Esophagus muscularis mucosa (tissue), 4 donors: ENCODE measurements at regions not wholly inside any gene's neighbourhood (a gene's known extent, or its start where the extent isn't known, plus 50 kb on each side); places are given as distances from the start of the nearest gene placed in this dataset.

Source experiments
- DNase-seq: peaks from one replicate; pipeline ENCODE4 v3.0.0-alpha.2; 2017; ENCODE audit errors: extremely low spot score
- H3K27ac ChIP-seq, 4 donors: fragments of 200-600 bp; sonication (generic); replicated peaks in 1 of 4; 1 replicate in 3 of 4; 2 replicates in 1 of 4; pipeline ENCODE4 v1.5.1; 2016 to 2019; ENCODE audit warnings: mild to moderate bottlenecking in 1 of 4
- H3K27me3 ChIP-seq, 4 donors: fragments of 200-600 bp; sonication (generic); one replicate each; pipeline versions ENCODE4 v1.5.1 to v1.6.0; 2016 to 2019
- H3K36me3 ChIP-seq, 4 donors: fragments of 200-600 bp; sonication (generic); one replicate each; pipeline ENCODE4 v1.5.1; 2016 to 2019
- H3K4me1 ChIP-seq, 4 donors: fragments of 200-600 bp; sonication (generic); one replicate each; pipeline ENCODE4 v1.5.1; 2016 to 2019
- H3K4me3 ChIP-seq, 4 donors: fragments of 200-600 bp; sonication (generic); 1 replicate in 2 of 4; 2 replicates in 2 of 4; pipeline ENCODE4 v1.5.1; 2016 to 2019; ENCODE audit warnings: mild to moderate bottlenecking in 4 of 4, moderate library complexity in 1 of 4
- H3K9me3 ChIP-seq, 4 donors: fragments of 200-600 bp; sonication (generic); 1 replicate in 3 of 4; 2 replicates in 1 of 4; pipeline ENCODE4 v1.5.1; 2016 to 2019
- CTCF ChIP-seq, 3 experiments: fragments of 200-600 bp in 2 of 3; fragments of 450-650 bp in 1 of 3; sonication (generic) in 2 of 3; IDR thresholded peaks; one replicate each; pipeline ENCODE4 v1.5.1; 2017 to 2019; ENCODE audit warnings: antibody characterized with exemption in 3 of 3, mild to moderate bottlenecking in 2 of 3, moderate library complexity in 1 of 3
- EP300 ChIP-seq: sonication (generic); formaldehyde crosslinking; IDR thresholded peaks from one replicate; pipeline ENCODE4 v1.6.1; 2017; ENCODE audit warnings: antibody characterized with exemption
- POLR2A ChIP-seq: fragments of 450-650 bp; IDR thresholded peaks from one replicate; pipeline ENCODE4 v1.6.1; 2017; ENCODE audit warnings: antibody characterized with exemption, moderate library complexity, mild to moderate bottlenecking, low read depth
- POLR2AphosphoS5 ChIP-seq, 2 donors: sonication (generic); formaldehyde crosslinking; IDR thresholded peaks; one replicate each; pipeline ENCODE4 v1.6.1; 2017; ENCODE audit warnings: antibody characterized with exemption in 2 of 2
- WGBS: methylation state at CpG from one replicate; pipeline ENCODE4 v1.1.5; 2018; 5-methylcytosine and 5-hydroxymethylcytosine counted together
- intact Hi-C: fragments of 100-400 bp; cut with DNase I; formaldehyde crosslinking; loops from one replicate; pipeline ENCODE4 v1.15.1; 2023

GRCh38 chr5:40017918-40018317, 593.1 kb upstream of the DAB2 start:
- WGBS, result 94% methylated on average over 3 of the region's 3 CpGs
- intact Hi-C loops, result no loop called here
- no peak for DNase-seq
- Histone ChIP-seq H3K4me3 (no peak overlapping the region), H3K4me1 (no peaks in the 10 kb centered on the region), H3K9me3 (peaks cover 0 to 7% (median 1%) of the 10 kb centered on the region in 4 donors), H3K36me3 (no peaks in the 10 kb centered on the region), H3K27ac (no peak overlapping the region), H3K27me3 (no peaks in the 10 kb centered on the region)
- no peak for TF ChIP-seq POLR2A
- no peak for TF ChIP-seq CTCF (IDR thresholded peaks at IDR 0.05)
- no peak for TF ChIP-seq POLR2AphosphoS5 (IDR thresholded peaks at IDR 0.05)
- TF ChIP-seq EP300, result no peak

GRCh38 chr5:40017135-40017534, 592.4 kb upstream of the DAB2 start:
- TF ChIP-seq POLR2AphosphoS5 (IDR thresholded peaks at IDR 0.05) (no peak), POLR2A (no peak), EP300 (no peak), CTCF (IDR thresholded peaks at IDR 0.05) (no peak)
- DNase-seq, result no peak
- Histone ChIP-seq H3K27ac (no peak overlapping the region), H3K36me3 (no peaks in the 10 kb centered on the region), H3K9me3 (peaks cover 0 to 7% (median 1%) of the 10 kb centered on the region in 4 donors), H3K27me3 (no peaks in the 10 kb centered on the region), H3K4me1 (no peaks in the 10 kb centered on the region), H3K4me3 (no peak overlapping the region)
- intact Hi-C loops, result no loop called here
- WGBS, result 82% methylated on average over 1 of the region's 1 CpG

- no peaks in the 10 kb centered on the region for H3K4me1 ChIP-seq
- intact Hi-C loops, result no loop called here
- H3K9me3 ChIP-seq, result peaks cover 0 to 5% (median 0%) of the 10 kb centered on the region in 4 donors
- H3K27ac ChIP-seq, result no peak overlapping the region
- 73% methylated on average over 1 of the region's 1 CpG for WGBS
- H3K4me3 ChIP-seq, result no peak overlapping the region
- no peak for DNase-seq
- H3K27me3 ChIP-seq, result no peaks in the 10 kb centered on the region
- no peaks in the 10 kb centered on the region for H3K36me3 ChIP-seq
- TF ChIP-seq POLR2A (no peak), POLR2AphosphoS5 (IDR thresholded peaks at IDR 0.05) (no peak), CTCF (IDR thresholded peaks at IDR 0.05) (no peak), EP300 (no peak)
Measured at GRCh38 chr5:40010436-40010835, 585.7 kb upstream of the DAB2 start.

DNA sequence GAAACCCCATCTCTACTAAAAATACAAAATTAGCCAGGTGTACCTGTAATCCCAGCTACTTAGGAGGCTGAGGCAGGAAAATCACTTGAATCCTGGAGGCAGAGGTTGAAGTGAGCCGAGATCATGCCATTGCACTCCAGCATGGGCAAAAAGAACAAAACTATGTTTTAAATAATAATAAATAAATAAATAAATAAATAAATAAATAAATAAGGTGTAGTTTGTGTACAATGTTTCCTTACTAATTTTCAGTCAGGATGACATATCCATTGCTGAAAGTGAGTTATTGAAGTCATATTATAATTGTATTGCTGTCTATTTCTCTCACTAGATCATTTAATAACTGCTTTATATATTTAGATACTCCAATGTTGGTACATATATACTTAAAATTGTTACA, 581.5 kb upstream of the DAB2 start:
- no peak for TF ChIP-seq POLR2AphosphoS5 (IDR thresholded peaks at IDR 0.05)
- no peak for TF ChIP-seq POLR2A
- TF ChIP-seq CTCF (IDR thresholded peaks at IDR 0.05), result no peak
- TF ChIP-seq EP300, result no peak
- no peak for DNase-seq
- intact Hi-C loops, result no loop called here
- no peaks in the 10 kb centered on the region for H3K27me3 ChIP-seq
- 91% methylated on average over 1 of the region's 1 CpG for WGBS
- H3K9me3 ChIP-seq, result peaks cover 0 to 12% (median 3%) of the 10 kb centered on the region in 4 donors
- H3K4me3 ChIP-seq, result no peak overlapping the region
- no peak overlapping the region for H3K27ac ChIP-seq
- H3K36me3 ChIP-seq, result no peaks in the 10 kb centered on the region
- H3K4me1 ChIP-seq, result no peaks in the 10 kb centered on the region

DNA sequence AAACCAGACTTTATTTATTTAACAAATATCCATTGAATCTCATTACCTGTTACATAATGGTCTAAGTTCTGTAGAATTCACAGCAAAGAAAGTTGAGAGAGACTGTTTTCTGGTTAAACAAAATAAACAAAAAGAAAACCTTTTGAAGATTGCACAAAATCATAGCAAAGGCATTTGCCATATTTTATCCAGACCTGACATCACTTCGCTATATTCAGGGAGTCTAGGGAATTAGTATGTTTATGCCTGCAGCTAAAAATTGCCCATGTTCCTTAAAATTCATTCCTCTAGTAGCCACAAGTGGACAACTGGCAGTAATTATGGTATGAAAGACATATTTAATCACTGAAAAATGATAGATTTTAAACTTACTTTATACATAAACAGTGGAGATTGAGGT, 577.0 kb upstream of the DAB2 start:
- TF ChIP-seq POLR2AphosphoS5 (IDR thresholded peaks at IDR 0.05), result no peak
- TF ChIP-seq POLR2A, result no peak
- no peak for TF ChIP-seq CTCF (IDR thresholded peaks at IDR 0.05)
- TF ChIP-seq EP300, result no peak
- peaks cover 0 to 12% (median 0%) of the 10 kb centered on the region in 4 donors for H3K9me3 ChIP-seq
- H3K36me3 ChIP-seq, result no peaks in the 10 kb centered on the region
- H3K27ac ChIP-seq, result no peak overlapping the region
- WGBS, result 81% methylated on average over 1 of the region's 1 CpG
- intact Hi-C loops, result no loop called here
- H3K4me3 ChIP-seq, result no peak overlapping the region
- DNase-seq, result no peak
- H3K27me3 ChIP-seq, result no peaks in the 10 kb centered on the region
- peaks cover 0 to 8% (median 3%) of the 10 kb centered on the region in 4 donors for H3K4me1 ChIP-seq
